ENCODE measurements at regions not wholly inside any gene's neighbourhood (a gene's known extent, or its start where the extent isn't known, plus 50 kb on each side); places are given as distances from the start of the nearest gene placed in this dataset.

- Histone ChIP-seq H2AFZ (ENCODE audit: low read depth) (no peak overlapping the region), H3K9ac (no peak overlapping the region), H3K4me2 (no peak overlapping the region), H3K27ac (ENCODE audit: low read depth in 2 of 2, low read length in 1 of 2) (no peak overlapping the region), H3K36me3 (replicated peaks in 1 of 2; ENCODE audit: control insufficient read depth in 1 of 2, insufficient read depth in 2 of 2, low read length in 1 of 2) (no peaks in the 10 kb centered on the region), H3K4me3 (ENCODE audit: low read depth in 2 of 2, low read length in 1 of 2) (no peak overlapping the region), H3K4me1 (ENCODE audit: control insufficient read depth in 1 of 2, insufficient read depth in 2 of 2, low read depth in 1 of 2, low read length in 1 of 2) (no peaks in the 10 kb centered on the region), H3K9me2 (no peaks in the 10 kb centered on the region), H3K9me3 (no peaks in the 10 kb centered on the region), H3K27me3 (ENCODE audit: insufficient read depth) (no peaks in the 10 kb centered on the region), H3F3A (replicated peaks; ENCODE audit: insufficient read depth) (no peaks in the 10 kb centered on the region), H4K20me1 (ENCODE audit: insufficient read depth) (no peaks in the 10 kb centered on the region), H3K79me2 (ENCODE audit: insufficient read depth) (no peaks in the 10 kb centered on the region)
- ChIA-PET CTCF (no interaction called here), POLR2A (no interaction called here)
- WGBS (ENCODE audit: low lambda C conversion rate), result 33% methylated on average over 1 of the region's 1 CpG
- no peak for DNase-seq
- no peak for TF ChIP-seq CTCF (IDR thresholded peaks at IDR 0.05)
- no peak for TF ChIP-seq ZBTB33 (IDR thresholded peaks at IDR 0.05; ENCODE audit: borderline replicate concordance, low read depth)
- TF ChIP-seq RFX5 (IDR thresholded peaks at IDR 0.05; ENCODE audit: low read length), result no peak
- TF ChIP-seq TEAD4 (IDR thresholded peaks at IDR 0.05; ENCODE audit: borderline replicate concordance, insufficient read depth), result no peak
- TF ChIP-seq RAD21 (IDR thresholded peaks at IDR 0.05; ENCODE audit: low read length), result no peak
Measured at GRCh38 chr13:76741624-76742023, 144.6 kb downstream of the KCTD12 start.

GRCh38 chr13:76741046-76741445, 145.2 kb downstream of the KCTD12 start:
- 81% methylated on average over 1 of the region's 1 CpG for WGBS (ENCODE audit: low lambda C conversion rate)
- Histone ChIP-seq H3K9me3 (no peaks in the 10 kb centered on the region), H3K79me2 (ENCODE audit: insufficient read depth) (no peaks in the 10 kb centered on the region), H3F3A (replicated peaks; ENCODE audit: insufficient read depth) (no peaks in the 10 kb centered on the region), H3K27ac (ENCODE audit: low read depth in 2 of 2, low read length in 1 of 2) (no peak overlapping the region), H2AFZ (ENCODE audit: low read depth) (no peak overlapping the region), H3K27me3 (ENCODE audit: insufficient read depth) (no peaks in the 10 kb centered on the region), H3K4me2 (no peak overlapping the region), H3K4me3 (ENCODE audit: low read depth in 2 of 2, low read length in 1 of 2) (no peak overlapping the region), H3K9me2 (no peaks in the 10 kb centered on the region), H3K36me3 (replicated peaks in 1 of 2; ENCODE audit: control insufficient read depth in 1 of 2, insufficient read depth in 2 of 2, low read length in 1 of 2) (no peaks in the 10 kb centered on the region), H4K20me1 (ENCODE audit: insufficient read depth) (no peaks in the 10 kb centered on the region), H3K9ac (no peak overlapping the region), H3K4me1 (ENCODE audit: control insufficient read depth in 1 of 2, insufficient read depth in 2 of 2, low read depth in 1 of 2, low read length in 1 of 2) (no peaks in the 10 kb centered on the region)
- CTCF ChIA-PET, result no interaction called here
- TF ChIP-seq EP300 (IDR thresholded peaks at IDR 0.05; ENCODE audit: borderline replicate concordance in 1 of 2, low read depth in 1 of 2, low read length in 1 of 2), result no peak
- TF ChIP-seq MAX (IDR thresholded peaks at IDR 0.05; ENCODE audit: low read depth), result no peak
- no peak for TF ChIP-seq ZBTB33 (IDR thresholded peaks at IDR 0.05; ENCODE audit: borderline replicate concordance, low read depth)
- no peak for TF ChIP-seq IRF3 (IDR thresholded peaks at IDR 0.05; ENCODE audit: low read depth, low read length)
- TF ChIP-seq RAD21 (IDR thresholded peaks at IDR 0.05; ENCODE audit: low read length), result no peak
- TF ChIP-seq TAF1 (IDR thresholded peaks at IDR 0.05; ENCODE audit: borderline replicate concordance, low read depth, low read length), result no peak
- no peak for TF ChIP-seq POLR2AphosphoS5 (IDR thresholded peaks at IDR 0.05; ENCODE audit: low read depth, low read length)
- no peak for TF ChIP-seq JUND (IDR thresholded peaks at IDR 0.05)
- TF ChIP-seq YY1 (IDR thresholded peaks at IDR 0.05; ENCODE audit: low read depth), result no peak
- TF ChIP-seq FOXM1 (IDR thresholded peaks at IDR 0.05; ENCODE audit: low read depth), result no peak
- no peak for TF ChIP-seq NFIC (IDR thresholded peaks at IDR 0.05; ENCODE audit: borderline replicate concordance)
- no peak for TF ChIP-seq REST (IDR thresholded peaks at IDR 0.05; ENCODE audit: low read depth, low read length)
- POLR2A ChIA-PET, result no interaction called here
- no peak for DNase-seq
